ENCODE measurements at regions not wholly inside any gene's neighbourhood (a gene's known extent, or its start where the extent isn't known, plus 50 kb on each side); places are given as distances from the start of the nearest gene placed in this dataset.

- no peak for DNase-seq (ENCODE audit: low spot score)
- no peak for TF ChIP-seq CTCF (IDR thresholded peaks at IDR 0.05; ENCODE audit: extremely low read depth, insufficient read depth, missing control alignments)
- in situ Hi-C loops (cut with MboI; ENCODE audit: low pct_unique_long_range_greater_than_20kb, low sequenced_read_pairs, unreplicated experiment), result no loop called here
These were observed 812.3 kb downstream of the PDHA2 start for GRCh38 chr4:96652158-96652557.

GRCh38 chr4:96652821-96653220 is 812.9 kb downstream of the PDHA2 start:
- TF ChIP-seq CTCF (IDR thresholded peaks at IDR 0.05; ENCODE audit: extremely low read depth, insufficient read depth, missing control alignments), result no peak
- no peak for DNase-seq (ENCODE audit: low spot score)
- in situ Hi-C loops (cut with MboI; ENCODE audit: low pct_unique_long_range_greater_than_20kb, low sequenced_read_pairs, unreplicated experiment), result no loop called here

GRCh38 chr4:96654045-96654444 is 814.2 kb downstream of the PDHA2 start:
- no peak for TF ChIP-seq CTCF (IDR thresholded peaks at IDR 0.05; ENCODE audit: extremely low read depth, insufficient read depth, missing control alignments)
- DNase-seq (ENCODE audit: low spot score), result no peak
- in situ Hi-C loops (cut with MboI; ENCODE audit: low pct_unique_long_range_greater_than_20kb, low sequenced_read_pairs, unreplicated experiment), result no loop called here

GRCh38 chr4:96670381-96670780 is 830.5 kb downstream of the PDHA2 start:
- TF ChIP-seq CTCF (IDR thresholded peaks at IDR 0.05; ENCODE audit: extremely low read depth, insufficient read depth, missing control alignments), result no peak
- in situ Hi-C loops (cut with MboI; ENCODE audit: low pct_unique_long_range_greater_than_20kb, low sequenced_read_pairs, unreplicated experiment), result no loop called here
- no peak for DNase-seq (ENCODE audit: low spot score)

GRCh38 chr4:96675416-96675815 is 835.5 kb downstream of the PDHA2 start:
- no peak for TF ChIP-seq CTCF (IDR thresholded peaks at IDR 0.05; ENCODE audit: extremely low read depth, insufficient read depth, missing control alignments)
- in situ Hi-C loops (cut with MboI; ENCODE audit: low pct_unique_long_range_greater_than_20kb, low sequenced_read_pairs, unreplicated experiment), result no loop called here
- no peak for DNase-seq (ENCODE audit: low spot score)

- in situ Hi-C loops (cut with MboI; ENCODE audit: low pct_unique_long_range_greater_than_20kb, low sequenced_read_pairs, unreplicated experiment), result no loop called here
- TF ChIP-seq CTCF (IDR thresholded peaks at IDR 0.05; ENCODE audit: extremely low read depth, insufficient read depth, missing control alignments), result no peak
- DNase-seq (ENCODE audit: low spot score), result no peak
These were observed 836.0 kb downstream of the PDHA2 start for GRCh38 chr4:96675896-96676295.
